ENCODE measurements at regions not wholly inside any gene's neighbourhood (a gene's known extent, or its start where the extent isn't known, plus 50 kb on each side); places are given as distances from the start of the nearest gene placed in this dataset.

GRCh38 chr18:10128921-10129501 is 215.2 kb downstream of the VAPA start:
- RAD21 ChIA-PET (ENCODE audit: low non-redundant PET in 1 of 2, low total read pairs in 2 of 2, uncharacterized antibody in 2 of 2, unreplicated experiment in 2 of 2): no interaction called here
- no peak for DNase-seq (ENCODE audit: low read depth, low spot score)
- Histone ChIP-seq H3K9ac (ENCODE audit: low read length) (no peak overlapping the region), H3K9me2 (ENCODE audit: insufficient read depth) (no peaks in the 10 kb centered on the region), H3K4me1 (ENCODE audit: control insufficient read depth in 1 of 2, insufficient read depth in 2 of 2, low read length in 2 of 2) (peaks cover 13 to 15% of the 10 kb centered on the region in 2 experiments; a peak in 3 of 4 replicates), H3K4me3 (replicated peaks in 1 of 2; ENCODE audit: low read depth in 1 of 2, low read length in 2 of 2) (no peak overlapping the region), H3K27me3 (ENCODE audit: insufficient read depth, low read length) (peaks cover 34% of the 10 kb centered on the region), H3K27ac (ENCODE audit: low read depth, low read length) (no peak overlapping the region), H4K20me1 (ENCODE audit: insufficient read depth) (no peaks in the 10 kb centered on the region), H3K9me3 (ENCODE audit: control insufficient read depth in 1 of 2, insufficient read depth in 1 of 2, low read depth in 1 of 2, low read length in 2 of 2) (no peaks in the 10 kb centered on the region), H3K4me2 (ENCODE audit: low read length) (no peak overlapping the region), H2AFZ (ENCODE audit: low read depth, low read length, poor library complexity, severe bottlenecking) (no peak overlapping the region), H3K36me3 (ENCODE audit: control insufficient read depth in 1 of 2, insufficient read depth in 2 of 2, low read length in 2 of 2) (no peaks in the 10 kb centered on the region), H3K79me2 (ENCODE audit: insufficient read depth, low read length) (no peaks in the 10 kb centered on the region)
- CTCF ChIA-PET: no interaction called here
- POLR2A ChIA-PET: no interaction called here
- BruUV-seq (replicated peaks): no TSS peak
- intact Hi-C loops (cut with micrococcal nuclease): no loop called here
- TF ChIP-seq ZBTB33 (IDR thresholded peaks at IDR 0.05; ENCODE audit: extremely low read depth, insufficient replicate concordance, low read length): no peak
- TF ChIP-seq ELF1 (IDR thresholded peaks at IDR 0.05; ENCODE audit: borderline replicate concordance, low read depth): no peak
- TF ChIP-seq EGR1 (IDR thresholded peaks at IDR 0.05; ENCODE audit: low read depth): no peak
- no peak for TF ChIP-seq ZFX (IDR thresholded peaks at IDR 0.05)
- TF ChIP-seq JUND (IDR thresholded peaks at IDR 0.05): no peak
- no peak for TF ChIP-seq POLR2A (IDR thresholded peaks at IDR 0.05; ENCODE audit: borderline replicate concordance, extremely low read depth, insufficient read depth, insufficient read length)
- TF ChIP-seq EZH2 (IDR thresholded peaks at IDR 0.05): no peak
- TF ChIP-seq CTCF (IDR thresholded peaks at IDR 0.05 in 2 of 3, conservative IDR thresholded peaks at IDR 0.05 in 1 of 3; ENCODE audit: borderline replicate concordance in 1 of 3, insufficient read depth in 1 of 3, low read depth in 2 of 3, low read length in 2 of 3): no peak
- TF ChIP-seq FOSL1 (IDR thresholded peaks at IDR 0.05; ENCODE audit: low read depth): no peak
- no peak for TF ChIP-seq YY1 (IDR thresholded peaks at IDR 0.05; ENCODE audit: extremely low read depth, insufficient replicate concordance, low read depth, low read length)
- no peak for TF ChIP-seq SP1 (IDR thresholded peaks at IDR 0.05; ENCODE audit: low read depth)
- TF ChIP-seq POLR2AphosphoS5 (IDR thresholded peaks at IDR 0.05; ENCODE audit: low read depth, low read length): no peak
- no peak for ATAC-seq

All from HCT116 (cell line).